Left ventricle myocardium inferior (tissue), 1 donor: ENCODE measurements at regions not wholly inside any gene's neighbourhood (a gene's known extent, or its start where the extent isn't known, plus 50 kb on each side); places are given as distances from the start of the nearest gene placed in this dataset.
A peak's percentile ranks its signal among the peaks of the same experiment; 100 is the strongest.

ENCODE experiments used
- DNase-seq: peaks from one replicate; pipeline ENCODE4 v3.0.0-alpha.2; 2020
- H3K27ac ChIP-seq: fragments of 200-600 bp; replicated peaks from 2 replicates; pipeline ENCODE4 v1.8.0; 2021
- H3K27me3 ChIP-seq: fragments of 200-600 bp; 2 replicates; pipeline ENCODE4 v1.8.0; 2021; ENCODE audit warnings: low read depth
- H3K36me3 ChIP-seq: fragments of 200-600 bp; 2 replicates; pipeline ENCODE4 v1.8.0; 2021
- H3K4me1 ChIP-seq: fragments of 200-600 bp; 2 replicates; pipeline ENCODE4 v1.8.0; 2021
- H3K4me3 ChIP-seq: fragments of 200-600 bp; 2 replicates; pipeline ENCODE4 v1.8.0; 2021; ENCODE audit warnings: mild to moderate bottlenecking, moderate library complexity
- H3K9me3 ChIP-seq: fragments of 200-600 bp; replicated peaks from 2 replicates; pipeline ENCODE4 v1.8.0; 2021
- CTCF ChIP-seq: fragments of 200-600 bp; IDR thresholded peaks from 2 replicates; pipeline ENCODE4 v1.8.0; 2021; ENCODE audit warnings: antibody characterized with exemption, mild to moderate bottlenecking, borderline replicate concordance
- intact Hi-C: fragments of 100-400 bp; cut with micrococcal nuclease; formaldehyde crosslinking; loops from one replicate; pipeline ENCODE4 v1.11.0; 2022
- donor health status: DM: no; HTN: yes; CAD: no; lungs with severe emphysema.

GRCh38 chr1:216883518-216883917 lies 160.3 kb upstream of the ESRRG start:
- Histone ChIP-seq H3K4me3 (no peak overlapping the region), H3K4me1 (no peaks in the 10 kb centered on the region), H3K9me3 (no peaks in the 10 kb centered on the region), H3K27ac (no peak overlapping the region), H3K27me3 (no peaks in the 10 kb centered on the region), H3K36me3 (no peaks in the 10 kb centered on the region)
- intact Hi-C loops: no loop called here
- no peak for DNase-seq
- no peak for TF ChIP-seq CTCF

GRCh38 chr1:216881695-216882094 lies 158.5 kb upstream of the ESRRG start:
- DNase-seq: no peak
- H3K36me3 ChIP-seq: no peaks in the 10 kb centered on the region
- no peak for TF ChIP-seq CTCF
- H3K27me3 ChIP-seq: no peaks in the 10 kb centered on the region
- no peaks in the 10 kb centered on the region for H3K4me1 ChIP-seq
- H3K9me3 ChIP-seq: no peaks in the 10 kb centered on the region
- no peak overlapping the region for H3K27ac ChIP-seq
- intact Hi-C loops: no loop called here
- no peak overlapping the region for H3K4me3 ChIP-seq

- no peaks in the 10 kb centered on the region for H3K27me3 ChIP-seq
- H3K27ac ChIP-seq: no peak overlapping the region
- H3K9me3 ChIP-seq: no peaks in the 10 kb centered on the region
- H3K36me3 ChIP-seq: no peaks in the 10 kb centered on the region
- H3K4me3 ChIP-seq: no peak overlapping the region
- no peak for TF ChIP-seq CTCF
- no peaks in the 10 kb centered on the region for H3K4me1 ChIP-seq
- intact Hi-C loops: no loop called here
- DNase-seq: no peak
Observed at GRCh38 chr1:216866714-216867113, 143.5 kb upstream of the ESRRG start.

- H3K36me3 ChIP-seq: no peaks in the 10 kb centered on the region
- H3K27ac ChIP-seq: peak overlapping the region; percentile 9
- H3K4me1 ChIP-seq: peaks cover 12% of the 10 kb centered on the region
- H3K4me3 ChIP-seq: no peak overlapping the region
- H3K27me3 ChIP-seq: no peaks in the 10 kb centered on the region
- DNase-seq: no peak
- no peaks in the 10 kb centered on the region for H3K9me3 ChIP-seq
- TF ChIP-seq CTCF: no peak
- intact Hi-C loops: no loop called here
Observed at GRCh38 chr1:216855810-216856209, 132.6 kb upstream of the ESRRG start.

- H3K27ac ChIP-seq: peak overlapping the region; percentile 9
- H3K4me3 ChIP-seq: no peak overlapping the region
- TF ChIP-seq CTCF: no peak
- no peaks in the 10 kb centered on the region for H3K27me3 ChIP-seq
- no peak for DNase-seq
- intact Hi-C loops: no loop called here
- H3K36me3 ChIP-seq: no peaks in the 10 kb centered on the region
- H3K9me3 ChIP-seq: no peaks in the 10 kb centered on the region
- H3K4me1 ChIP-seq: peaks cover 12% of the 10 kb centered on the region
Observed at GRCh38 chr1:216854836-216855484, 131.7 kb upstream of the ESRRG start.

DNA sequence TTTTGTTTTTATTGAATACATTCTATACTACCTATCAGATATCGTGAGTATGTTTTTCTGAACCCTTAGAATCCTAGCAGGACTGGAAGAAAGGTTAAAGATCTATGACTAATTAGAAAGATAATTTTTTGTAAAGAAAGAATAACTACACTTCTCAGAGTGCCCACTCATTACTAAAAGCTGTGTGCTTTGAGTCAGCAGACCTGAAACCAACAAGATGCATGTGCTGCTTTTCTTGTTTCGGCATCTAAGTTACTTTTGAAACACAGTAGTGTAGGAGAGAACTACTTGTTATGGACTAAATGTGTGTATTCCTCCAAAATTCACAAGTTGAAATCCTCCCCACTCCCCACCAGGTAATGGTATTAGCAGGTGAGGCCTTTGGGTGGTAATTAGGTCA lies 127.8 kb upstream of the ESRRG start:
- DNase-seq: no peak
- H3K27ac ChIP-seq: no peak overlapping the region
- H3K4me1 ChIP-seq: peaks cover 16% of the 10 kb centered on the region
- no peaks in the 10 kb centered on the region for H3K9me3 ChIP-seq
- H3K27me3 ChIP-seq: no peaks in the 10 kb centered on the region
- intact Hi-C loops: no loop called here
- no peaks in the 10 kb centered on the region for H3K36me3 ChIP-seq
- no peak overlapping the region for H3K4me3 ChIP-seq
- TF ChIP-seq CTCF: no peak
